ENCODE measurements at regions not wholly inside any gene's neighbourhood (a gene's known extent, or its start where the extent isn't known, plus 50 kb on each side); places are given as distances from the start of the nearest gene placed in this dataset.

DNA sequence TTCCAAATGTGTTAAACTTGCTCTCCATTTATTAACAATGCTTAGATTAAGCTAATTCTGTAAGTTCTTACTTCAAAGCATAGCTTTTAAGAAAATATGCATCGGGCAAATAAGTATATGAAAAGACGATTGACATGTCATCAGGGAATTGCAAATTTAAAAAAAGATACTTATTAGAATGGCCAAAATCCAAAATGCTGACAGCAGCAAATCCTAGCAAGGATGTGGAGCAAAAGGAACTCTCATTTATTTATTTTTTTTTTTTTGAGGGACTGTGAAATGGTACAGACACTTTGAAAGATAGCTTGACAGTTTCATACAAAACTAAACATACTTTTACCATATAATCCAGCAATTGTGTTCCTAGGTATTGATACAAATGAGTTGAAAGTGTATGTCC, 779.5 kb upstream of the MDGA2 start:
- H3K27ac ChIP-seq (ENCODE audit: low read depth in 1 of 2, low read length in 2 of 2): no peak overlapping the region
- H3K9ac ChIP-seq (ENCODE audit: low read depth in 1 of 2, low read length in 2 of 2): no peak overlapping the region
- DNase-seq (ENCODE audit: low spot score): no peak
- TF ChIP-seq, protein P1, sequence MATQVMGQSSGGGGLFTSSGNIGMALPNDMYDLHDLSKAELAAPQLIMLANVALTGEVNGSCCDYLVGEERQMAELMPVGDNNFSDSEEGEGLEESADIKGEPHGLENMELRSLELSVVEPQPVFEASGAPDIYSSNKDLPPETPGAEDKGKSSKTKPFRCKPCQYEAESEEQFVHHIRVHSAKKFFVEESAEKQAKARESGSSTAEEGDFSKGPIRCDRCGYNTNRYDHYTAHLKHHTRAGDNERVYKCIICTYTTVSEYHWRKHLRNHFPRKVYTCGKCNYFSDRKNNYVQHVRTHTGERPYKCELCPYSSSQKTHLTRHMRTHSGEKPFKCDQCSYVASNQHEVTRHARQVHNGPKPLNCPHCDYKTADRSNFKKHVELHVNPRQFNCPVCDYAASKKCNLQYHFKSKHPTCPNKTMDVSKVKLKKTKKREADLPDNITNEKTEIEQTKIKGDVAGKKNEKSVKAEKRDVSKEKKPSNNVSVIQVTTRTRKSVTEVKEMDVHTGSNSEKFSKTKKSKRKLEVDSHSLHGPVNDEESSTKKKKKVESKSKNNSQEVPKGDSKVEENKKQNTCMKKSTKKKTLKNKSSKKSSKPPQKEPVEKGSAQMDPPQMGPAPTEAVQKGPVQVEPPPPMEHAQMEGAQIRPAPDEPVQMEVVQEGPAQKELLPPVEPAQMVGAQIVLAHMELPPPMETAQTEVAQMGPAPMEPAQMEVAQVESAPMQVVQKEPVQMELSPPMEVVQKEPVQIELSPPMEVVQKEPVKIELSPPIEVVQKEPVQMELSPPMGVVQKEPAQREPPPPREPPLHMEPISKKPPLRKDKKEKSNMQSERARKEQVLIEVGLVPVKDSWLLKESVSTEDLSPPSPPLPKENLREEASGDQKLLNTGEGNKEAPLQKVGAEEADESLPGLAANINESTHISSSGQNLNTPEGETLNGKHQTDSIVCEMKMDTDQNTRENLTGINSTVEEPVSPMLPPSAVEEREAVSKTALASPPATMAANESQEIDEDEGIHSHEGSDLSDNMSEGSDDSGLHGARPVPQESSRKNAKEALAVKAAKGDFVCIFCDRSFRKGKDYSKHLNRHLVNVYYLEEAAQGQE (IDR thresholded peaks at IDR 0.05): no peak
- TF ChIP-seq RXRA (IDR thresholded peaks at IDR 0.05) (no peak), NR2F2 (IDR thresholded peaks at IDR 0.05) (no peak), FOXA2 (IDR thresholded peaks at IDR 0.05) (no peak), HNF4G (IDR thresholded peaks at IDR 0.05) (no peak), GABPA (IDR thresholded peaks at IDR 0.05 in 1 of 2, conservative IDR thresholded peaks at IDR 0.05 in 1 of 2) (no peak), RAD21 (IDR thresholded peaks at IDR 0.05) (no peak), SP1 (IDR thresholded peaks at IDR 0.05) (no peak), TAF1 (conservative IDR thresholded peaks at IDR 0.05) (no peak), HNF4A (conservative IDR thresholded peaks at IDR 0.05) (no peak)
- TF ChIP-seq, protein P2, sequence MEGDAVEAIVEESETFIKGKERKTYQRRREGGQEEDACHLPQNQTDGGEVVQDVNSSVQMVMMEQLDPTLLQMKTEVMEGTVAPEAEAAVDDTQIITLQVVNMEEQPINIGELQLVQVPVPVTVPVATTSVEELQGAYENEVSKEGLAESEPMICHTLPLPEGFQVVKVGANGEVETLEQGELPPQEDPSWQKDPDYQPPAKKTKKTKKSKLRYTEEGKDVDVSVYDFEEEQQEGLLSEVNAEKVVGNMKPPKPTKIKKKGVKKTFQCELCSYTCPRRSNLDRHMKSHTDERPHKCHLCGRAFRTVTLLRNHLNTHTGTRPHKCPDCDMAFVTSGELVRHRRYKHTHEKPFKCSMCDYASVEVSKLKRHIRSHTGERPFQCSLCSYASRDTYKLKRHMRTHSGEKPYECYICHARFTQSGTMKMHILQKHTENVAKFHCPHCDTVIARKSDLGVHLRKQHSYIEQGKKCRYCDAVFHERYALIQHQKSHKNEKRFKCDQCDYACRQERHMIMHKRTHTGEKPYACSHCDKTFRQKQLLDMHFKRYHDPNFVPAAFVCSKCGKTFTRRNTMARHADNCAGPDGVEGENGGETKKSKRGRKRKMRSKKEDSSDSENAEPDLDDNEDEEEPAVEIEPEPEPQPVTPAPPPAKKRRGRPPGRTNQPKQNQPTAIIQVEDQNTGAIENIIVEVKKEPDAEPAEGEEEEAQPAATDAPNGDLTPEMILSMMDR (IDR thresholded peaks at IDR 0.05; ENCODE audit: low read depth, low read length, missing input control): no peak
- TF ChIP-seq, protein P3, sequence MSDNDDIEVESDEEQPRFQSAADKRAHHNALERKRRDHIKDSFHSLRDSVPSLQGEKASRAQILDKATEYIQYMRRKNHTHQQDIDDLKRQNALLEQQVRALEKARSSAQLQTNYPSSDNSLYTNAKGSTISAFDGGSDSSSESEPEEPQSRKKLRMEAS (IDR thresholded peaks at IDR 0.05): no peak
- TF ChIP-seq, protein P4, sequence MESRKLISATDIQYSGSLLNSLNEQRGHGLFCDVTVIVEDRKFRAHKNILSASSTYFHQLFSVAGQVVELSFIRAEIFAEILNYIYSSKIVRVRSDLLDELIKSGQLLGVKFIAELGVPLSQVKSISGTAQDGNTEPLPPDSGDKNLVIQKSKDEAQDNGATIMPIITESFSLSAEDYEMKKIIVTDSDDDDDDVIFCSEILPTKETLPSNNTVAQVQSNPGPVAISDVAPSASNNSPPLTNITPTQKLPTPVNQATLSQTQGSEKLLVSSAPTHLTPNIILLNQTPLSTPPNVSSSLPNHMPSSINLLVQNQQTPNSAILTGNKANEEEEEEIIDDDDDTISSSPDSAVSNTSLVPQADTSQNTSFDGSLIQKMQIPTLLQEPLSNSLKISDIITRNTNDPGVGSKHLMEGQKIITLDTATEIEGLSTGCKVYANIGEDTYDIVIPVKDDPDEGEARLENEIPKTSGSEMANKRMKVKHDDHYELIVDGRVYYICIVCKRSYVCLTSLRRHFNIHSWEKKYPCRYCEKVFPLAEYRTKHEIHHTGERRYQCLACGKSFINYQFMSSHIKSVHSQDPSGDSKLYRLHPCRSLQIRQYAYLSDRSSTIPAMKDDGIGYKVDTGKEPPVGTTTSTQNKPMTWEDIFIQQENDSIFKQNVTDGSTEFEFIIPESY (IDR thresholded peaks at IDR 0.05): no peak
- no peaks in the 10 kb centered on the region for H3K27me3 ChIP-seq (ENCODE audit: control insufficient read depth in 4 of 4, insufficient read depth in 4 of 4, low read length in 3 of 4)
- H3K4me1 ChIP-seq (ENCODE audit: control insufficient read depth in 4 of 4, insufficient read depth in 4 of 4, low read length in 3 of 4): no peaks in the 10 kb centered on the region
- H3K4me3 ChIP-seq (ENCODE audit: low read depth in 1 of 3, low read length in 3 of 3): no peak overlapping the region
- no peaks in the 10 kb centered on the region for H3K36me3 ChIP-seq (ENCODE audit: control insufficient read depth in 4 of 4, insufficient read depth in 3 of 4, low read depth in 1 of 4, low read length in 3 of 4)
- 85% methylated on average over 2 of the region's 2 CpGs for WGBS
- no peaks in the 10 kb centered on the region for H3K9me3 ChIP-seq (ENCODE audit: control insufficient read depth in 4 of 4, low read length in 3 of 4)

DNA sequence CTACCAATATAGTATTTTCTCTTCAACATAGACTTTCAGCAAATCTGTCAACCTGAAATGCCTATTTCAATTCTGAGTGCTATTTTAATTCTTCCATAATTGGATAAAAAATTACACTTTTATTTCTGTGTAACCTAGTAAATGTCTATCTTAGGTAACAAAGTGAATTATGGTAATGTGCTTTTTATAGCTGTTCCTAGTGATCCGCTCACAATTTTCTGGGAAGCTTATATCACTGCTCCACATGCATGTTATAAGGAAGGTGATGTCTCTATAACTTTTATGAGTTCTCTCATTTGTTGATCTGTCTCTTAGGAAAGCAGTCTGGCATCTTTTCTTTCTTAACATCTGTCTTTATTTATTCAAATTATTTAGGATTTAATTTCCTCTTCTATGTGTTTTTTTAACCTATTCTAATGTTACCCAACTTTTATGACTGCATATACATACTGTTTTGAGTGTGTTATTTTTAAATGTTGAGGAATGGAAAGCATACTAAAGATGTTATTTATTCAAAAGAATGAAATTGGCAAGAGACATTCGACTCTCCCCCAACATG, 777.1 kb upstream of the MDGA2 start:
- no peak for DNase-seq (ENCODE audit: low spot score)
- Histone ChIP-seq H3K27ac (ENCODE audit: low read depth in 1 of 2, low read length in 2 of 2) (no peak overlapping the region), H3K9ac (ENCODE audit: low read depth in 1 of 2, low read length in 2 of 2) (no peak overlapping the region), H3K4me3 (ENCODE audit: low read depth in 1 of 3, low read length in 3 of 3) (no peak overlapping the region), H3K36me3 (ENCODE audit: control insufficient read depth in 4 of 4, insufficient read depth in 3 of 4, low read depth in 1 of 4, low read length in 3 of 4) (no peaks in the 10 kb centered on the region), H3K27me3 (ENCODE audit: control insufficient read depth in 4 of 4, insufficient read depth in 4 of 4, low read length in 3 of 4) (no peaks in the 10 kb centered on the region), H3K4me1 (ENCODE audit: control insufficient read depth in 4 of 4, insufficient read depth in 4 of 4, low read length in 3 of 4) (no peaks in the 10 kb centered on the region), H3K9me3 (ENCODE audit: control insufficient read depth in 4 of 4, low read length in 3 of 4) (no peaks in the 10 kb centered on the region)
- TF ChIP-seq, protein P3 (IDR thresholded peaks at IDR 0.05): no peak
- TF ChIP-seq EGR1 (IDR thresholded peaks at IDR 0.05; ENCODE audit: low read depth in 2 of 2) (no peak), RAD21 (IDR thresholded peaks at IDR 0.05) (no peak), GABPA (IDR thresholded peaks at IDR 0.05 in 1 of 2, conservative IDR thresholded peaks at IDR 0.05 in 1 of 2) (no peak), JUND (IDR thresholded peaks at IDR 0.05) (no peak), HNF4G (IDR thresholded peaks at IDR 0.05) (no peak), FOXA1 (IDR thresholded peaks at IDR 0.05) (no peak), FOXA2 (IDR thresholded peaks at IDR 0.05) (no peak), SP1 (IDR thresholded peaks at IDR 0.05) (no peak)
- TF ChIP-seq, protein P2 (IDR thresholded peaks at IDR 0.05; ENCODE audit: low read depth, low read length, missing input control): no peak
- WGBS: 75% methylated on average over 2 of the region's 2 CpGs
